Gastrocnemius medialis (tissue), 4 donors: ENCODE measurements at regions not wholly inside any gene's neighbourhood (a gene's known extent, or its start where the extent isn't known, plus 50 kb on each side); places are given as distances from the start of the nearest gene placed in this dataset.

Source experiments
- POLR2A ChIP-seq, 2 donors: fragments of 450-650 bp; IDR thresholded peaks; one replicate each; pipeline ENCODE4 v1.6.1; 2017; ENCODE audit warnings: antibody characterized with exemption in 2 of 2, mild to moderate bottlenecking in 2 of 2, moderate library complexity in 2 of 2
- TF ChIP-seq, protein P1 (sequence below), 5 experiments: fragments of 450-650 bp in 3 of 5; fragments of 200-600 bp in 2 of 5; sonication (generic) in 2 of 5; IDR thresholded peaks in 4 of 5; conservative IDR thresholded peaks in 1 of 5; 1 replicate in 4 of 5; 2 replicates in 1 of 5; pipeline ENCODE4 v1.5.1; 2016 to 2019; ENCODE audit warnings: antibody characterized with exemption in 5 of 5, mild to moderate bottlenecking in 3 of 5, moderate library complexity in 3 of 5

DNA sequence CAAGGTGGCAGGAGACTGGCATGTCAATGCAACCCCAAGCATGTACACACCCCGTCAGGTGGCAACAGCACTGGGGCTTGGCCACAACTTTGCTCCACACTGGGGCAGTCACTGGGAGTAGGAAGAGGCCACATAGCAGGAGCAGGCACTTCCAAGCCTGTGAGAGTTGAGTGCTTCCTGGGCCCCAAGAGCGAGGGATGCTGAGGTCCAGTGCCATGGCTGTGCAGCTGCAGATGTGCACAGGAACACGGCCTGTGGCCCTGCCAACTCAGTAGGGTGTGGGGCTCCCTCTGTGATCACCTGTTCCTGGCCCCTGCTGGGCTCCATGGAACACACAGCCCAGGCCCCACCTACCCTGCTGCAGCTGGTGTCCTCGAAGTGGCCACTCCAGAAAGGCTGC lies 932.8 kb upstream of the SORCS1 start:
- no peak for TF ChIP-seq POLR2A (IDR thresholded peaks at IDR 0.05)
- TF ChIP-seq, protein P1, sequence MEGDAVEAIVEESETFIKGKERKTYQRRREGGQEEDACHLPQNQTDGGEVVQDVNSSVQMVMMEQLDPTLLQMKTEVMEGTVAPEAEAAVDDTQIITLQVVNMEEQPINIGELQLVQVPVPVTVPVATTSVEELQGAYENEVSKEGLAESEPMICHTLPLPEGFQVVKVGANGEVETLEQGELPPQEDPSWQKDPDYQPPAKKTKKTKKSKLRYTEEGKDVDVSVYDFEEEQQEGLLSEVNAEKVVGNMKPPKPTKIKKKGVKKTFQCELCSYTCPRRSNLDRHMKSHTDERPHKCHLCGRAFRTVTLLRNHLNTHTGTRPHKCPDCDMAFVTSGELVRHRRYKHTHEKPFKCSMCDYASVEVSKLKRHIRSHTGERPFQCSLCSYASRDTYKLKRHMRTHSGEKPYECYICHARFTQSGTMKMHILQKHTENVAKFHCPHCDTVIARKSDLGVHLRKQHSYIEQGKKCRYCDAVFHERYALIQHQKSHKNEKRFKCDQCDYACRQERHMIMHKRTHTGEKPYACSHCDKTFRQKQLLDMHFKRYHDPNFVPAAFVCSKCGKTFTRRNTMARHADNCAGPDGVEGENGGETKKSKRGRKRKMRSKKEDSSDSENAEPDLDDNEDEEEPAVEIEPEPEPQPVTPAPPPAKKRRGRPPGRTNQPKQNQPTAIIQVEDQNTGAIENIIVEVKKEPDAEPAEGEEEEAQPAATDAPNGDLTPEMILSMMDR (IDR thresholded peaks at IDR 0.05 in 4 of 5, conservative IDR thresholded peaks at IDR 0.05 in 1 of 5) = no peak
